Tibial nerve (tissue), 4 donors: ENCODE measurements at regions not wholly inside any gene's neighbourhood (a gene's known extent, or its start where the extent isn't known, plus 50 kb on each side); places are given as distances from the start of the nearest gene placed in this dataset.

ENCODE experiments used
- EP300 ChIP-seq, 2 donors: sonication (generic); formaldehyde crosslinking; IDR thresholded peaks; one replicate each; pipeline ENCODE4 v1.6.1; 2017; ENCODE audit warnings: antibody characterized with exemption in 2 of 2, mild to moderate bottlenecking in 1 of 2
- POLR2A ChIP-seq, 2 donors: fragments of 450-650 bp; IDR thresholded peaks; one replicate each; pipeline ENCODE4 v1.6.1; 2017; ENCODE audit warnings: antibody characterized with exemption in 2 of 2, mild to moderate bottlenecking in 2 of 2, moderate library complexity in 2 of 2
- TF ChIP-seq, protein P1 (sequence below), 5 experiments: fragments of 200-600 bp in 3 of 5; fragments of 450-650 bp in 2 of 5; sonication (generic) in 3 of 5; IDR thresholded peaks; one replicate each; pipeline ENCODE4 v1.5.1; 2016 to 2019; ENCODE audit warnings: antibody characterized with exemption in 5 of 5, mild to moderate bottlenecking in 3 of 5, moderate library complexity in 2 of 5

DNA sequence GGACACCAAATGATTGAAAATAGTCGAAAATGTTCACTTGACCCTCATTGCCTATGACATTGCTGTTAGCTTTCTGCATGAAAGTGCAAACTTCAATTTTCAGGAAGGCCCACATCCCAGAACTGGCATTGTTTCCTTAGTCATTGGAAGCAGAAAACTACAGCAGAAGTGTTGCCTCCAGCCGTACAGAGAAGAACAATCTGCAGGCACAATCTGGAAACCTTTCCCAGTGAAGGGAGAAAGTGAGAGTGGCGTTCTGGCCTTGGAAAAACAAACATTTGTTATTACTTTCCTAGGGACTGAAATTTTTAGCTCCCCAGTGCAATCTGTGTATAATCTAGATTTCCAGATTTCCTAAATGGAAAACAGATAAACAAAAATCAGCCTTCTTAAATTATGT lies 529.5 kb upstream of the RBFOX1 start:
- TF ChIP-seq, protein P1, sequence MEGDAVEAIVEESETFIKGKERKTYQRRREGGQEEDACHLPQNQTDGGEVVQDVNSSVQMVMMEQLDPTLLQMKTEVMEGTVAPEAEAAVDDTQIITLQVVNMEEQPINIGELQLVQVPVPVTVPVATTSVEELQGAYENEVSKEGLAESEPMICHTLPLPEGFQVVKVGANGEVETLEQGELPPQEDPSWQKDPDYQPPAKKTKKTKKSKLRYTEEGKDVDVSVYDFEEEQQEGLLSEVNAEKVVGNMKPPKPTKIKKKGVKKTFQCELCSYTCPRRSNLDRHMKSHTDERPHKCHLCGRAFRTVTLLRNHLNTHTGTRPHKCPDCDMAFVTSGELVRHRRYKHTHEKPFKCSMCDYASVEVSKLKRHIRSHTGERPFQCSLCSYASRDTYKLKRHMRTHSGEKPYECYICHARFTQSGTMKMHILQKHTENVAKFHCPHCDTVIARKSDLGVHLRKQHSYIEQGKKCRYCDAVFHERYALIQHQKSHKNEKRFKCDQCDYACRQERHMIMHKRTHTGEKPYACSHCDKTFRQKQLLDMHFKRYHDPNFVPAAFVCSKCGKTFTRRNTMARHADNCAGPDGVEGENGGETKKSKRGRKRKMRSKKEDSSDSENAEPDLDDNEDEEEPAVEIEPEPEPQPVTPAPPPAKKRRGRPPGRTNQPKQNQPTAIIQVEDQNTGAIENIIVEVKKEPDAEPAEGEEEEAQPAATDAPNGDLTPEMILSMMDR (IDR thresholded peaks at IDR 0.05) = no peak
- TF ChIP-seq EP300 (IDR thresholded peaks at IDR 0.05) (no peak), POLR2A (IDR thresholded peaks at IDR 0.05) (no peak)
